AG09319 (cell line): ENCODE measurements at regions not wholly inside any gene's neighbourhood (a gene's known extent, or its start where the extent isn't known, plus 50 kb on each side); places are given as distances from the start of the nearest gene placed in this dataset.

Source experiments
- DNase-seq: peaks from one replicate; pipeline ENCODE4 v3.0.0-alpha.2; 2010; ENCODE audit warnings: low read depth; ENCODE audit errors: extremely low read depth
- CTCF ChIP-seq: IDR thresholded peaks from 2 replicates; pipeline ENCODE4 v1.5.1; 2011; ENCODE audit warnings: low read depth, mild to moderate bottlenecking, inconsistent platforms, low read length, moderate library complexity

- TF ChIP-seq CTCF, result no peak
- no peak for DNase-seq
Measured at GRCh38 chr15:81758818-81759284, 287.0 kb downstream of the MEX3B start.

GRCh38 chr15:81755626-81756025 lies 290.2 kb downstream of the MEX3B start:
- no peak for TF ChIP-seq CTCF
- no peak for DNase-seq

GRCh38 chr15:81754078-81754477 lies 291.7 kb downstream of the MEX3B start:
- no peak for TF ChIP-seq CTCF
- no peak for DNase-seq

- no peak for TF ChIP-seq CTCF
- DNase-seq, result no peak
Measured at GRCh38 chr15:81752974-81753373, 292.8 kb downstream of the MEX3B start.

- DNase-seq, result no peak
Measured at GRCh38 chr15:81752546-81752942, 293.3 kb downstream of the MEX3B start.

GRCh38 chr15:81751816-81752545 lies 293.8 kb downstream of the MEX3B start:
- DNase-seq, result no peak
- TF ChIP-seq CTCF, result no peak

More at GRCh38 chr15:81752546-81752942, 293.3 kb downstream of the MEX3B start:
- no peak for TF ChIP-seq CTCF

GRCh38 chr15:81751256-81751655 lies 294.6 kb downstream of the MEX3B start:
- no peak for TF ChIP-seq CTCF
- DNase-seq, result no peak
